GM12873 (cell line): ENCODE measurements at regions not wholly inside any gene's neighbourhood (a gene's known extent, or its start where the extent isn't known, plus 50 kb on each side); places are given as distances from the start of the nearest gene placed in this dataset.

ENCODE experiments used
- TF ChIP-seq, protein P1 (sequence below): IDR thresholded peaks from 2 replicates; pipeline ENCODE4 v1.5.1; 2012; ENCODE audit warnings: low read depth, mild to moderate bottlenecking, moderate library complexity, low read length, control low read depth; ENCODE audit not compliant: insufficient read depth; ENCODE audit errors: missing control alignments

DNA sequence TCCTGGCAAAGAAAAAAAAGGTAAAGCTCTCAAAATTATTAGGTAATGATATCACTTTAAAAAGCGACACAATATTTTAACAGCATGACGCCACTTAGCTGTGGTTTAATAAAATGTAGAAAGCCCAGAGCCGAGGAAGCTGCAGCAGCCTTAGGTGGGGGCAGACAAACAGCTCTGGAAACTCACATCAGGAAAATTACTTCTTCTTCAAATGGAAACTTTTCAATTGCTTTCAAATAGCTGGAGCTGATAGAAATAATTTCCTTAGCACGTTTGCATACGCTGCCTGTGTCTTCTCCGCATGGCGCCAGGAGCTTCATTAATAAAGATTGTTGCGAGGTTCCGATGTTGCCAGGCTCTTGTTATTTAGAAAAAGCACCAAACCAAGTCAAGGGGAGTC, 835.3 kb upstream of the EEF2KMT start:
- TF ChIP-seq, protein P1, sequence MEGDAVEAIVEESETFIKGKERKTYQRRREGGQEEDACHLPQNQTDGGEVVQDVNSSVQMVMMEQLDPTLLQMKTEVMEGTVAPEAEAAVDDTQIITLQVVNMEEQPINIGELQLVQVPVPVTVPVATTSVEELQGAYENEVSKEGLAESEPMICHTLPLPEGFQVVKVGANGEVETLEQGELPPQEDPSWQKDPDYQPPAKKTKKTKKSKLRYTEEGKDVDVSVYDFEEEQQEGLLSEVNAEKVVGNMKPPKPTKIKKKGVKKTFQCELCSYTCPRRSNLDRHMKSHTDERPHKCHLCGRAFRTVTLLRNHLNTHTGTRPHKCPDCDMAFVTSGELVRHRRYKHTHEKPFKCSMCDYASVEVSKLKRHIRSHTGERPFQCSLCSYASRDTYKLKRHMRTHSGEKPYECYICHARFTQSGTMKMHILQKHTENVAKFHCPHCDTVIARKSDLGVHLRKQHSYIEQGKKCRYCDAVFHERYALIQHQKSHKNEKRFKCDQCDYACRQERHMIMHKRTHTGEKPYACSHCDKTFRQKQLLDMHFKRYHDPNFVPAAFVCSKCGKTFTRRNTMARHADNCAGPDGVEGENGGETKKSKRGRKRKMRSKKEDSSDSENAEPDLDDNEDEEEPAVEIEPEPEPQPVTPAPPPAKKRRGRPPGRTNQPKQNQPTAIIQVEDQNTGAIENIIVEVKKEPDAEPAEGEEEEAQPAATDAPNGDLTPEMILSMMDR = no peak

DNA sequence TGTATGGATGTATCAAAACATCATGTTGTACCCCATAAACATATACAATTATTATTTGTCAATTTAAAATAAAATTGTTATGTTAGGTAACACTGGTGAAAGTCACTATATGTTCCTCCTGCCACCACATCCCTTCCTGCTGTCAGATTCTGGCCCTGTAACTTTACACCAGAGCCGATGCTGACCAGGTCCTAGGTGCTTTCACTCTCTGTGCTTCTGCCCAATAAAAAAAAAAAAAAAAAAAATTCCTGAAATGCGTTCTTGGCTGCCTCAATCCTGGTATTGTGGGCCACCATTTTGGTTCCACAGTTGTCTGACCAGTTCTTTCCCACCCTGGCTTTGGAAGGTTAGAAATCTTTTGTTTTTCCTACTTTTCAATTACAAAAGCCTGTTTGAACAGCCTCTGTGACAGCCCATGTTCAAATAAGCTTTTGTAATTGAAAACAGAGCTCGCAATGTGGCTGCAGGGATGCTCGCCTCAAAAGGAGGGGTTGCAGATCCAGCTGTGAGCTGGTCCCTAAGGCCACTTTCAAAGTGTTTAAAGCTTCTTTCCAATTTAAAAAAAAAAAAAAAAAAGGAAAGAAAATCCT, 831.0 kb upstream of the EEF2KMT start:
- TF ChIP-seq, protein P1 = no peak

GRCh38 chr16:5925850-5926249, 828.3 kb upstream of the EEF2KMT start:
- TF ChIP-seq, protein P1 = no peak

- TF ChIP-seq, protein P1 = no peak
Observed at GRCh38 chr16:5922686-5923085, 825.1 kb upstream of the EEF2KMT start.

DNA sequence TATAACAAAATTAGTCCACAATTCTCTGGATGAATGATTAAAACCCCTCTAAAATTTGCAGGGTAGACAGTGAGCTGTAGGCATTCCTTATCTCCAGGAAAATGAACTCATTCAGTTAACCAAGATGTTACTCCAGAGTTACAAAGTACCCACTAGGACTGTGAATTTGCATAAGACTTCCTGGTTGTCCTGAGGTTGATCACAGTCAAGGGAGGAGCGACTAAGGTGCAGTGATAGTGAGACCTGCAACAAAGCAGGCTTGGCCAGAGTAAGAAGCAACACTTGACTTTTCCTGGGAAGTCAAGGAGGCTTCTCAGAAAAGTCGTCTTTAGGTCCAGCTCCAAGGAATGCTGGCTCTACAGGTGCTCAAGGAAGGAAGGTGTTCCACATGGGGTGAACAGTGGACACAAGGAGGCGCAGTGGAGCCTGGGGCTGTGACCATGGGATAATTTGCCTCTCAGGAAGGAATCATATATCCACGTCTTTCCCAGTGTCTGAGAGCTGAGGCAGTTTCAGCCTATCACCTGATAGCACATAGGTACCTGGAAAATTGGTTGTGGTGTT, 821.1 kb upstream of the EEF2KMT start:
- TF ChIP-seq, protein P1 = no peak

DNA sequence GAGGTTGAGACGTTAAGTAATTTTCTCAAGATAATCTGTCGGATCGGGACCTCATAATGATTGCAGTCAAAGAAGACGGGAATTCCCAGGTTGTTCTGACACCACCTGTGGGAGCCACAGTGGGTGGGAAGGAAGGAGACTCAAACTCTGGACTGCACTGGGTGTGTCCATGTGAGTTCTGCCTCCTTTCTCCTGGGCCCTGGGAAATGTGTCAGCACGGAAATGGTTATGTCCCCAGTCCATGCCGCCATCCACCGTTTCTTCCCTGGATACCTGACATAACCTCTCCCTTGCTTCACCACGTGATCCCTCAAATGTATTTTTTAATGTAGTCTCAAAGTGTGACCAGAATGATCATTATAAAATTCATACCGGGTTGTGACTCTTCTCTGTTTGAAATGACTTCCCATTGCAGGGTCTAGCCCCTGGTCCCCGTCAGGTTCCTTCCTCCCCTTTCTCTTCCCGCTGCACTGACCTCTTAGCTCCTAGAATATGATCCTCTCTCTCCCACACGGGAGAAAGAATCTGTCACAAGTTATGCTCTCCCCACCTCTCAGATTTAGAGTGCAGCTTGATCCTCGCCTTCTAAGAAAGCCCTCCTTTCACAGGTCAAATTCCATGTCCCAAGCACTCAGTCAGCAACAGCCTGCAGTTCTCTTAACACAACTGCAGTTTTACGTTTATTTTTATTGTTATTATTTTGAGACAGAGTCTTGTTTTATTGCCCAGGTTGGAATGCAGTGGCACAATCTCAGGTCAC, 820.0 kb upstream of the EEF2KMT start:
- TF ChIP-seq, protein P1 = no peak

GRCh38 chr16:5916711-5917191, 819.2 kb upstream of the EEF2KMT start:
- TF ChIP-seq, protein P1 = no peak
